ENCODE measurements at regions not wholly inside any gene's neighbourhood (a gene's known extent, or its start where the extent isn't known, plus 50 kb on each side); places are given as distances from the start of the nearest gene placed in this dataset.

- intact Hi-C loops (cut with DNase I; ENCODE audit: low total_unique reads): no loop called here
- WGBS, 2 donors: 75 to 83% methylated on average over 4 of the region's 4 CpGs
- no peak for DNase-seq (ENCODE audit: low spot score in 2 of 2)
Observed at GRCh38 chr4:176879380-176880116, 86.8 kb upstream of the VEGFC start.

GRCh38 chr4:176882206-176882605 lies 89.5 kb upstream of the VEGFC start:
- intact Hi-C loops (cut with DNase I; ENCODE audit: low total_unique reads): no loop called here
- TF ChIP-seq CTCF (IDR thresholded peaks at IDR 0.05) (no peak), POLR2A (IDR thresholded peaks at IDR 0.05) (no peak)
- no peak overlapping the region for H3K4me3 ChIP-seq (ENCODE audit: low read depth, poor library complexity, severe bottlenecking)
- DNase-seq (ENCODE audit: low spot score in 2 of 2): no peak
- WGBS, 2 donors: 73 to 75% methylated on average over 2 of the region's 2 CpGs

More at GRCh38 chr4:176879380-176880116, 86.8 kb upstream of the VEGFC start:
- no peak for TF ChIP-seq POLR2A (IDR thresholded peaks at IDR 0.05)
- no peak for TF ChIP-seq CTCF (IDR thresholded peaks at IDR 0.05)
- no peak overlapping the region for H3K4me3 ChIP-seq (ENCODE audit: low read depth, poor library complexity, severe bottlenecking)

GRCh38 chr4:176883108-176883550 lies 90.4 kb upstream of the VEGFC start:
- intact Hi-C loops (cut with DNase I; ENCODE audit: low total_unique reads): no loop called here
- WGBS, 2 donors: 92 to 98% methylated on average over 7 of the region's 7 CpGs
- no peak for DNase-seq (ENCODE audit: low spot score in 2 of 2)
- no peak overlapping the region for H3K4me3 ChIP-seq (ENCODE audit: low read depth, poor library complexity, severe bottlenecking)
- TF ChIP-seq CTCF (IDR thresholded peaks at IDR 0.05) (no peak), POLR2A (IDR thresholded peaks at IDR 0.05) (no peak)

GRCh38 chr4:176883681-176884418 lies 91.1 kb upstream of the VEGFC start:
- TF ChIP-seq POLR2A (IDR thresholded peaks at IDR 0.05) (no peak), CTCF (IDR thresholded peaks at IDR 0.05) (no peak)
- intact Hi-C loops (cut with DNase I; ENCODE audit: low total_unique reads): no loop called here
- no peak for DNase-seq (ENCODE audit: low spot score in 2 of 2)
- WGBS, 2 donors: 60 to 62% methylated on average over 6 of the region's 6 CpGs
- H3K4me3 ChIP-seq (ENCODE audit: low read depth, poor library complexity, severe bottlenecking): no peak overlapping the region

- WGBS, 2 donors: 67 to 77% methylated on average over 2 of the region's 2 CpGs
- TF ChIP-seq POLR2A (IDR thresholded peaks at IDR 0.05) (no peak), CTCF (IDR thresholded peaks at IDR 0.05) (no peak)
- H3K4me3 ChIP-seq (ENCODE audit: low read depth, poor library complexity, severe bottlenecking): no peak overlapping the region
- intact Hi-C loops (cut with DNase I; ENCODE audit: low total_unique reads): no loop called here
- no peak for DNase-seq (ENCODE audit: low spot score in 2 of 2)
Observed at GRCh38 chr4:176885224-176885623, 92.5 kb upstream of the VEGFC start.
